Prostate gland (tissue), 2 donors: ENCODE measurements at regions not wholly inside any gene's neighbourhood (a gene's known extent, or its start where the extent isn't known, plus 50 kb on each side); places are given as distances from the start of the nearest gene placed in this dataset.
A peak's percentile ranks its signal among the peaks of the same experiment; 100 is the strongest.

ENCODE experiments used
- POLR2A ChIP-seq: fragments of 450-650 bp; IDR thresholded peaks from one replicate; pipeline ENCODE4 v1.6.1; 2016; ENCODE audit warnings: antibody characterized with exemption, mild to moderate bottlenecking
- POLR2AphosphoS5 ChIP-seq: sonication (generic); formaldehyde crosslinking; IDR thresholded peaks from one replicate; pipeline ENCODE4 v1.6.1; 2017; ENCODE audit warnings: antibody characterized with exemption
- TF ChIP-seq, protein P1 (sequence below), 4 experiments: fragments of 200-600 bp in 2 of 4; fragments of 450-650 bp in 2 of 4; sonication (generic) in 2 of 4; IDR thresholded peaks; 1 replicate in 3 of 4; 2 replicates in 1 of 4; pipeline ENCODE4 v1.5.1; 2016 to 2019; ENCODE audit warnings: antibody characterized with exemption in 4 of 4, mild to moderate bottlenecking in 2 of 4, moderate library complexity in 2 of 4

- TF ChIP-seq, protein P1, sequence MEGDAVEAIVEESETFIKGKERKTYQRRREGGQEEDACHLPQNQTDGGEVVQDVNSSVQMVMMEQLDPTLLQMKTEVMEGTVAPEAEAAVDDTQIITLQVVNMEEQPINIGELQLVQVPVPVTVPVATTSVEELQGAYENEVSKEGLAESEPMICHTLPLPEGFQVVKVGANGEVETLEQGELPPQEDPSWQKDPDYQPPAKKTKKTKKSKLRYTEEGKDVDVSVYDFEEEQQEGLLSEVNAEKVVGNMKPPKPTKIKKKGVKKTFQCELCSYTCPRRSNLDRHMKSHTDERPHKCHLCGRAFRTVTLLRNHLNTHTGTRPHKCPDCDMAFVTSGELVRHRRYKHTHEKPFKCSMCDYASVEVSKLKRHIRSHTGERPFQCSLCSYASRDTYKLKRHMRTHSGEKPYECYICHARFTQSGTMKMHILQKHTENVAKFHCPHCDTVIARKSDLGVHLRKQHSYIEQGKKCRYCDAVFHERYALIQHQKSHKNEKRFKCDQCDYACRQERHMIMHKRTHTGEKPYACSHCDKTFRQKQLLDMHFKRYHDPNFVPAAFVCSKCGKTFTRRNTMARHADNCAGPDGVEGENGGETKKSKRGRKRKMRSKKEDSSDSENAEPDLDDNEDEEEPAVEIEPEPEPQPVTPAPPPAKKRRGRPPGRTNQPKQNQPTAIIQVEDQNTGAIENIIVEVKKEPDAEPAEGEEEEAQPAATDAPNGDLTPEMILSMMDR (IDR thresholded peaks at IDR 0.05): no peak
- TF ChIP-seq POLR2A (no peak), POLR2AphosphoS5 (peak; percentile 73)
Observed at GRCh38 chr7:25360451-25360850, 132.2 kb upstream of the NPVF start.
